ENCODE measurements at regions not wholly inside any gene's neighbourhood (a gene's known extent, or its start where the extent isn't known, plus 50 kb on each side); places are given as distances from the start of the nearest gene placed in this dataset.
A peak's percentile ranks its signal among the peaks of the same experiment; 100 is the strongest.

- no peak for DNase-seq
Measured at GRCh38 chr11:70631624-70632047, 233.3 kb downstream of the CTTN start.

- DNase-seq = no peak
Measured at GRCh38 chr11:70633610-70634009, 235.3 kb downstream of the CTTN start.

- DNase-seq = no peak
Measured at GRCh38 chr11:70636659-70637058, 238.3 kb downstream of the CTTN start.

GRCh38 chr11:70637186-70637800, 239.0 kb downstream of the CTTN start:
- no peak for DNase-seq

- DNase-seq = no peak
Measured at GRCh38 chr11:70637949-70638583, 239.7 kb downstream of the CTTN start.

GRCh38 chr11:70640408-70640807, 242.1 kb downstream of the CTTN start:
- no peak for DNase-seq

GRCh38 chr11:70641369-70641768, 243.0 kb downstream of the CTTN start:
- no peak for DNase-seq

- DNase-seq = no peak
Measured at GRCh38 chr11:70642266-70642665, 243.9 kb downstream of the CTTN start.

GRCh38 chr11:70643642-70644041, 245.3 kb downstream of the CTTN start:
- no peak for DNase-seq

GRCh38 chr11:70644343-70645060, 246.2 kb downstream of the CTTN start:
- DNase-seq = no peak

GRCh38 chr11:70645537-70645936, 247.2 kb downstream of the CTTN start:
- DNase-seq = no peak

GRCh38 chr11:70646272-70647049, 248.1 kb downstream of the CTTN start:
- DNase-seq = no peak

- no peak for DNase-seq
Measured at GRCh38 chr11:70647188-70648166, 249.1 kb downstream of the CTTN start.

- DNase-seq = peak; percentile 58
Measured at GRCh38 chr11:70650075-70650909, 252.0 kb downstream of the CTTN start.

- DNase-seq = no peak
Measured at GRCh38 chr11:70651031-70651430, 252.7 kb downstream of the CTTN start.

GRCh38 chr11:70654016-70654415, 255.7 kb downstream of the CTTN start:
- DNase-seq = no peak

GRCh38 chr11:70655816-70656215, 257.5 kb downstream of the CTTN start:
- DNase-seq = no peak

- no peak for DNase-seq
Measured at GRCh38 chr11:70656252-70656651, 257.9 kb downstream of the CTTN start.

- no peak for DNase-seq
Measured at GRCh38 chr11:70660059-70660888, 261.9 kb downstream of the CTTN start.

- DNase-seq = no peak
Measured at GRCh38 chr11:70660889-70661197, 262.5 kb downstream of the CTTN start.
